SW480 (cell line): ENCODE measurements at regions not wholly inside any gene's neighbourhood (a gene's known extent, or its start where the extent isn't known, plus 50 kb on each side); places are given as distances from the start of the nearest gene placed in this dataset.

Source experiments
- DNase-seq: peaks from one replicate; pipeline ENCODE4 v3.0.0-alpha.2; 2016; ENCODE audit warnings: low spot score

GRCh38 chr11:91810871-91811270 lies 413.7 kb upstream of the FAT3 start:
- DNase-seq = no peak

- no peak for DNase-seq
Measured at GRCh38 chr11:91805293-91805692, 419.3 kb upstream of the FAT3 start.

- DNase-seq = no peak
Measured at GRCh38 chr11:91804042-91804441, 420.6 kb upstream of the FAT3 start.

- no peak for DNase-seq
Measured at GRCh38 chr11:91802475-91802874, 422.1 kb upstream of the FAT3 start.

GRCh38 chr11:91800208-91800914 lies 424.3 kb upstream of the FAT3 start:
- no peak for DNase-seq

GRCh38 chr11:91798240-91798639 lies 426.4 kb upstream of the FAT3 start:
- no peak for DNase-seq

- peak; percentile 8 for DNase-seq
Measured at GRCh38 chr11:91796999-91797398, 427.6 kb upstream of the FAT3 start.

- no peak for DNase-seq
Measured at GRCh38 chr11:91795139-91795887, 429.3 kb upstream of the FAT3 start.

GRCh38 chr11:91794146-91794545 lies 430.5 kb upstream of the FAT3 start:
- DNase-seq = no peak

GRCh38 chr11:91792779-91793262 lies 431.8 kb upstream of the FAT3 start:
- DNase-seq = no peak

- DNase-seq = no peak
Measured at GRCh38 chr11:91791171-91791468, 433.5 kb upstream of the FAT3 start.

GRCh38 chr11:91790346-91791170 lies 434.1 kb upstream of the FAT3 start:
- DNase-seq = no peak

- no peak for DNase-seq
Measured at GRCh38 chr11:91788764-91789163, 435.9 kb upstream of the FAT3 start.

- no peak for DNase-seq
Measured at GRCh38 chr11:91786097-91786496, 438.5 kb upstream of the FAT3 start.

- no peak for DNase-seq
Measured at GRCh38 chr11:91783173-91783572, 441.4 kb upstream of the FAT3 start.

- no peak for DNase-seq
Measured at GRCh38 chr11:91778758-91779157, 445.9 kb upstream of the FAT3 start.

- DNase-seq = no peak
Measured at GRCh38 chr11:91776655-91777054, 448.0 kb upstream of the FAT3 start.

GRCh38 chr11:91773090-91773489 lies 451.5 kb upstream of the FAT3 start:
- no peak for DNase-seq

GRCh38 chr11:91771961-91772360 lies 452.7 kb upstream of the FAT3 start:
- DNase-seq = no peak

- DNase-seq = no peak
Measured at GRCh38 chr11:91768783-91769182, 455.8 kb upstream of the FAT3 start.

GRCh38 chr11:91763331-91763730 lies 461.3 kb upstream of the FAT3 start:
- DNase-seq = no peak

GRCh38 chr11:91761406-91762025 lies 463.1 kb upstream of the FAT3 start:
- DNase-seq = no peak
